IMR-90 (cell line): ENCODE measurements at regions not wholly inside any gene's neighbourhood (a gene's known extent, or its start where the extent isn't known, plus 50 kb on each side); places are given as distances from the start of the nearest gene placed in this dataset.

Experiments used
- ATAC-seq: fragments of 200-7000 bp; cut with Tn5 transposase; 2 replicates; pipeline ENCODE4 v1.9.1; 2020; ENCODE audit warnings: low read depth, mild to moderate bottlenecking, moderate library complexity
- BruUV-seq: library from RNA; stranded (reverse); fragments of 400-500 nt; replicated peaks from 2 replicates; lab custom pipeline; 2021; lab: Mats Ljungman, UMichigan
- CTCF ChIA-PET: fragments of 300-600 bp; formaldehyde crosslinking; extraction: SDS; loops from one replicate; lab custom pipeline; 2021; ENCODE audit warnings: antibody characterized with exemption; lab: Yijun Ruan, JAX
- POLR2A ChIA-PET: fragments of 300-600 bp; sonication (Branson Sonifier 250); formaldehyde crosslinking; loops from one replicate; lab custom pipeline; 2022; ENCODE audit warnings: antibody characterized with exemption; ENCODE audit not compliant: unreplicated experiment; lab: Charles Lee
- DNase-seq: peaks from one replicate; pipeline ENCODE4 v3.0.0; 2013
- H2AFZ ChIP-seq: replicated peaks from 2 replicates; pipeline ENCODE3; 2013; ENCODE audit warnings: low read length, mild to moderate bottlenecking; ENCODE audit not compliant: poor library complexity
- H2AK5ac ChIP-seq: 2 replicates; pipeline ENCODE4 v1.6.1; 2013; ENCODE audit warnings: low read depth, low read length, inconsistent platforms
- H2AK9ac ChIP-seq: replicated peaks from 2 replicates; pipeline ENCODE3; 2013; ENCODE audit warnings: mild to moderate bottlenecking, low read depth, low read length, moderate library complexity; ENCODE audit not compliant: poor library complexity
- H2BK120ac ChIP-seq: 2 replicates; pipeline ENCODE4 v1.6.1; 2013; ENCODE audit warnings: low read depth, low read length, inconsistent platforms
- H2BK15ac ChIP-seq: 3 replicates; pipeline ENCODE4 v1.6.1; 2013; ENCODE audit warnings: low read depth, low read length, inconsistent platforms
- H2BK20ac ChIP-seq: 2 replicates; pipeline ENCODE4 v1.6.1; 2013; ENCODE audit warnings: low read depth, mild to moderate bottlenecking, inconsistent platforms, low read length, moderate library complexity
- H2BK5ac ChIP-seq: 2 replicates; pipeline ENCODE4 v1.6.1; 2013; ENCODE audit warnings: mild to moderate bottlenecking, low read depth, low read length, inconsistent platforms; ENCODE audit not compliant: poor library complexity, severe bottlenecking
- H3K14ac ChIP-seq: replicated peaks from 2 replicates; pipeline ENCODE4 v1.6.1; 2013; ENCODE audit warnings: low read depth, low read length, inconsistent platforms
- H3K18ac ChIP-seq: 2 replicates; pipeline ENCODE4 v1.6.1; 2013; ENCODE audit warnings: low read depth, low read length, control low read depth
- H3K23ac ChIP-seq: 2 replicates; pipeline ENCODE4 v1.6.1; 2013; ENCODE audit warnings: low read depth, low read length, inconsistent platforms
- H3K27ac ChIP-seq: 2 replicates; pipeline ENCODE4 v1.5.1; 2013; ENCODE audit warnings: mild to moderate bottlenecking, control low read depth, low read length; ENCODE audit not compliant: insufficient read depth
- H3K27me3 ChIP-seq: 2 replicates; pipeline ENCODE4 v1.6.1; 2013; ENCODE audit warnings: low read length; ENCODE audit not compliant: control insufficient read depth, insufficient read depth
- H3K36me3 ChIP-seq: 2 replicates; pipeline ENCODE4 v1.6.1; 2013; ENCODE audit warnings: low read length, mixed read lengths; ENCODE audit not compliant: control insufficient read depth, insufficient read depth
- H3K4ac ChIP-seq: 2 replicates; pipeline ENCODE4 v1.6.1; 2013; ENCODE audit warnings: low read depth, low read length, inconsistent platforms
- H3K4me1 ChIP-seq: 2 replicates; pipeline ENCODE4 v1.6.1; 2013; ENCODE audit warnings: low read length, mixed read lengths; ENCODE audit not compliant: control insufficient read depth, insufficient read depth
- H3K4me2 ChIP-seq: 2 replicates; pipeline ENCODE4 v1.6.1; 2013; ENCODE audit warnings: low read depth, mild to moderate bottlenecking, control low read depth, low read length, moderate library complexity
- H3K4me3 ChIP-seq: 2 replicates; pipeline ENCODE4 v1.5.1; 2013; ENCODE audit warnings: low read depth, mild to moderate bottlenecking, control low read depth, low read length, moderate library complexity; ENCODE audit not compliant: insufficient read depth
- H3K56ac ChIP-seq: 2 replicates; pipeline ENCODE4 v1.6.1; 2013; ENCODE audit warnings: low read length, inconsistent platforms; ENCODE audit not compliant: insufficient read depth; ENCODE audit errors: extremely low read depth
- H3K79me1 ChIP-seq, 2 experiments: 2 replicates each; pipeline ENCODE4 v1.6.1; 2013; ENCODE audit warnings: low read length in 2 of 2, inconsistent platforms in 1 of 2, low read depth in 1 of 2
- H3K9ac ChIP-seq: 2 replicates; pipeline ENCODE4 v1.6.1; 2013; ENCODE audit warnings: low read depth, low read length, control low read depth
- H3K9me1 ChIP-seq: 2 replicates; pipeline ENCODE4 v1.6.1; 2013; ENCODE audit warnings: low read length, inconsistent platforms; ENCODE audit not compliant: insufficient read depth
- H3K9me3 ChIP-seq: 2 replicates; pipeline ENCODE4 v1.6.1; 2013; ENCODE audit warnings: low read length; ENCODE audit not compliant: control insufficient read depth, insufficient read depth
- H4K20me1 ChIP-seq: 2 replicates; pipeline ENCODE4 v1.6.1; 2013; ENCODE audit warnings: low read length, inconsistent platforms; ENCODE audit not compliant: insufficient read depth
- H4K5ac ChIP-seq: 2 replicates; pipeline ENCODE4 v1.6.1; 2013; ENCODE audit warnings: mild to moderate bottlenecking, low read depth, low read length, control low read depth
- H4K8ac ChIP-seq, 2 experiments: 2 replicates each; pipeline ENCODE4 v1.6.1; 2013; ENCODE audit warnings: low read depth in 2 of 2, low read length in 2 of 2, control low read depth in 1 of 2, inconsistent platforms in 1 of 2
- H4K91ac ChIP-seq: 2 replicates; pipeline ENCODE4 v1.6.1; 2013; ENCODE audit warnings: low read depth, low read length, inconsistent platforms; ENCODE audit not compliant: insufficient read depth
- CEBPB ChIP-seq: IDR thresholded peaks from 2 replicates; pipeline ENCODE4 v1.6.1; 2012; ENCODE audit warnings: low read depth, low read length, improper control_type of control experiment
- CHD1 ChIP-seq: IDR thresholded peaks from 2 replicates; pipeline ENCODE4 v1.6.1; 2012; ENCODE audit warnings: low read depth, low read length, improper control_type of control experiment
- ELK1 ChIP-seq: fragments of 150-350 bp; IDR thresholded peaks from 2 replicates; pipeline ENCODE4 v1.6.1; 2016; ENCODE audit warnings: low read depth, mild to moderate bottlenecking, low read length, moderate library complexity, borderline replicate concordance
- MAFK ChIP-seq: IDR thresholded peaks from 2 replicates; pipeline ENCODE4 v1.6.1; 2012; ENCODE audit warnings: low read depth, low read length, improper control_type of control experiment
- MXI1 ChIP-seq: IDR thresholded peaks from 2 replicates; pipeline ENCODE4 v1.6.1; 2012; ENCODE audit warnings: low read depth, mild to moderate bottlenecking, low read length, moderate library complexity, borderline replicate concordance
- NFE2L2 ChIP-seq: fragments of 150-350 bp; IDR thresholded peaks from 2 replicates; pipeline ENCODE4 v1.6.1; 2016; ENCODE audit warnings: low read depth, mild to moderate bottlenecking, low read length
- POLR2A ChIP-seq: IDR thresholded peaks from 2 replicates; pipeline ENCODE4 v1.6.1; 2012; ENCODE audit warnings: mild to moderate bottlenecking, low read depth, low read length
- RCOR1 ChIP-seq: IDR thresholded peaks from 2 replicates; pipeline ENCODE4 v1.6.1; 2012; ENCODE audit warnings: mild to moderate bottlenecking, low read length, improper control_type of control experiment; ENCODE audit not compliant: insufficient replicate concordance
- dilution Hi-C: fragments of 300-500 bp; cut with HindIII; formaldehyde crosslinking; loops from one replicate; pipeline ENCODE4 v1.14.3; 2018; ENCODE audit warnings: low sequenced_read_pairs; ENCODE audit not compliant: unreplicated experiment
- in situ Hi-C: fragments of 300-500 bp; cut with MboI; formaldehyde crosslinking; loops from 3 replicates; pipeline ENCODE4 v1.14.3; 2019; ENCODE audit warnings: low sequenced_read_pairs, inconsistent platforms, mixed read lengths
- intact Hi-C: fragments of 100-400 bp; cut with micrococcal nuclease; formaldehyde crosslinking; loops from 2 replicates; pipeline ENCODE4 v1.10.0; 2022
- TF ChIP-seq, protein P1 (sequence below): conservative IDR thresholded peaks from 2 replicates; pipeline ENCODE4 v1.5.1; 2012; ENCODE audit warnings: mild to moderate bottlenecking, low read depth, low read length, improper control_type of control experiment

DNA sequence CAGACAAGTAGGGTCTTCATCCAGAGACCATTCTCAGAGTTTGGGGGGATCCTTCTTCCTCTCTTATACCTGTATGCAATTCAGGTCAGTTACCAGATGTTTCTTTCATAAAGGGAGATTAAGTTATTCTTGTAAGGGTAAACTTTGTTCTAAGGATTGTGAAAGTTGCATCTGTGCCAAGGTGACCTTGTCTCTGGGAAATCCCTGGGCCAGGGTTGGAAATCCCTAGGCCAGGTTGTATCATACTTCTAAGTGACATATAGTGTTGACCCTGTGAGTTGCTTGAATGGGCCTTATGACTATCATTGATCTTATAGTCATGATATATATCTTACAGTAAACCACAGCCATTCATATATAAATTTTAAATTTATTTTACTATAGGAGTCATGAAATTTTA, 436.9 kb downstream of the RMST start:
- H4K5ac ChIP-seq, result no peak overlapping the region
- no peak overlapping the region for H2BK15ac ChIP-seq
- H3K9me3 ChIP-seq, result peaks cover 17% of the 10 kb centered on the region
- H3K56ac ChIP-seq, result no peak overlapping the region
- H3K79me1 ChIP-seq, result no peaks in the 10 kb centered on the region
- no peaks in the 10 kb centered on the region for H3K4me1 ChIP-seq
- no peak overlapping the region for H3K23ac ChIP-seq
- H4K8ac ChIP-seq, result no peak overlapping the region
- POLR2A ChIA-PET, result no interaction called here
- H3K18ac ChIP-seq, result no peak overlapping the region
- H3K9me1 ChIP-seq, result no peaks in the 10 kb centered on the region
- no peaks in the 10 kb centered on the region for H4K20me1 ChIP-seq
- H3K4me2 ChIP-seq, result no peak overlapping the region
- BruUV-seq, result no TSS peak
- no peak overlapping the region for H2BK20ac ChIP-seq
- no peak for TF ChIP-seq NFE2L2
- no peak for TF ChIP-seq MAFK
- TF ChIP-seq ELK1, result no peak
- TF ChIP-seq MXI1, result no peak
- no peak for TF ChIP-seq CEBPB
- TF ChIP-seq POLR2A, result no peak
- no peak for TF ChIP-seq RCOR1
- TF ChIP-seq CHD1, result no peak
- TF ChIP-seq, protein P1, sequence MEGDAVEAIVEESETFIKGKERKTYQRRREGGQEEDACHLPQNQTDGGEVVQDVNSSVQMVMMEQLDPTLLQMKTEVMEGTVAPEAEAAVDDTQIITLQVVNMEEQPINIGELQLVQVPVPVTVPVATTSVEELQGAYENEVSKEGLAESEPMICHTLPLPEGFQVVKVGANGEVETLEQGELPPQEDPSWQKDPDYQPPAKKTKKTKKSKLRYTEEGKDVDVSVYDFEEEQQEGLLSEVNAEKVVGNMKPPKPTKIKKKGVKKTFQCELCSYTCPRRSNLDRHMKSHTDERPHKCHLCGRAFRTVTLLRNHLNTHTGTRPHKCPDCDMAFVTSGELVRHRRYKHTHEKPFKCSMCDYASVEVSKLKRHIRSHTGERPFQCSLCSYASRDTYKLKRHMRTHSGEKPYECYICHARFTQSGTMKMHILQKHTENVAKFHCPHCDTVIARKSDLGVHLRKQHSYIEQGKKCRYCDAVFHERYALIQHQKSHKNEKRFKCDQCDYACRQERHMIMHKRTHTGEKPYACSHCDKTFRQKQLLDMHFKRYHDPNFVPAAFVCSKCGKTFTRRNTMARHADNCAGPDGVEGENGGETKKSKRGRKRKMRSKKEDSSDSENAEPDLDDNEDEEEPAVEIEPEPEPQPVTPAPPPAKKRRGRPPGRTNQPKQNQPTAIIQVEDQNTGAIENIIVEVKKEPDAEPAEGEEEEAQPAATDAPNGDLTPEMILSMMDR, result no peak
- no peak overlapping the region for H2AK5ac ChIP-seq
- H3K36me3 ChIP-seq, result no peaks in the 10 kb centered on the region
- dilution Hi-C loops (no loop called here), intact Hi-C loops (no loop called here), in situ Hi-C loops (no loop called here)
- no peak overlapping the region for H2AFZ ChIP-seq
- no peak overlapping the region for H4K91ac ChIP-seq
- no peak overlapping the region for H3K14ac ChIP-seq
- no peak for ATAC-seq
- DNase-seq, result no peak
- no peak overlapping the region for H3K4ac ChIP-seq
- H3K4me3 ChIP-seq, result no peak overlapping the region
- H2BK5ac ChIP-seq, result no peak overlapping the region
- no peak overlapping the region for H3K27ac ChIP-seq
- CTCF ChIA-PET, result no interaction called here
- H3K9ac ChIP-seq, result no peak overlapping the region
- H2BK120ac ChIP-seq, result no peak overlapping the region
- no peaks in the 10 kb centered on the region for H3K27me3 ChIP-seq
- H2AK9ac ChIP-seq, result no peak overlapping the region
